ENCODE measurements at regions not wholly inside any gene's neighbourhood (a gene's known extent, or its start where the extent isn't known, plus 50 kb on each side); places are given as distances from the start of the nearest gene placed in this dataset.

DNA sequence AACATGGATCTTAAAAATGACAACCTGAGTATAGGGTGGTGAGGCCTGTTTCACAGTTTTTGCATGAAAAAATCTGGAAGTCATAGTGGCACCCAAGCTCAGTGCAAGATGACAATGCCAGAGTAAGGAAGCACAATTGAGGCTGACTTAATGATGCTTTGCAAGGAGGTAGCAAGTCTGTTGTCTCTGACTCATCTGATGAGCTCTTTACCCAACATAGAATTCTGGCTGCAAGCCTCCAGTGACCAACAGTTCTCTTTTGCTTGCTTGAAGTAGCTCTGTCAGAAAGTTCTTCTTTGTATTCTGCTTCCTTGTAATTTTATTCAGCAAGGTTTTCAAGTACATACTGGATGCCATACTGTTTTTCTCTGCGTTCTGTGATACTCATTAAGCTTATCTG, 117.1 kb downstream of the FOXD2 start:
- H4K20me1 ChIP-seq (replicated peaks; ENCODE audit: insufficient read depth) = no peaks in the 10 kb centered on the region
- H3K4me2 ChIP-seq = no peak overlapping the region
- no peaks in the 10 kb centered on the region for H3K27me3 ChIP-seq (ENCODE audit: insufficient read depth)
- TF ChIP-seq NANOG (IDR thresholded peaks at IDR 0.05; ENCODE audit: borderline replicate concordance) (no peak), CREB1 (CRISPR knock-in tag; IDR thresholded peaks at IDR 0.05; ENCODE audit: low read depth) (no peak), EZH2phosphoT487 (IDR thresholded peaks at IDR 0.05; ENCODE audit: unreplicated experiment) (no peak), ZNF331 (CRISPR knock-in tag; IDR thresholded peaks at IDR 0.05; ENCODE audit: low read depth) (no peak), STAT1 (IDR thresholded peaks at IDR 0.05; ENCODE audit: unreplicated experiment) (no peak), JUNB (IDR thresholded peaks at IDR 0.05; ENCODE audit: unreplicated experiment) (no peak), EZH2 (IDR thresholded peaks at IDR 0.05; ENCODE audit: low read depth, unreplicated experiment) (no peak), ZNF114 (CRISPR knock-in tag; IDR thresholded peaks at IDR 0.05) (no peak), POLR2AphosphoS5 (IDR thresholded peaks at IDR 0.05; ENCODE audit: low read depth) (no peak)
- TF ChIP-seq, protein P1, sequence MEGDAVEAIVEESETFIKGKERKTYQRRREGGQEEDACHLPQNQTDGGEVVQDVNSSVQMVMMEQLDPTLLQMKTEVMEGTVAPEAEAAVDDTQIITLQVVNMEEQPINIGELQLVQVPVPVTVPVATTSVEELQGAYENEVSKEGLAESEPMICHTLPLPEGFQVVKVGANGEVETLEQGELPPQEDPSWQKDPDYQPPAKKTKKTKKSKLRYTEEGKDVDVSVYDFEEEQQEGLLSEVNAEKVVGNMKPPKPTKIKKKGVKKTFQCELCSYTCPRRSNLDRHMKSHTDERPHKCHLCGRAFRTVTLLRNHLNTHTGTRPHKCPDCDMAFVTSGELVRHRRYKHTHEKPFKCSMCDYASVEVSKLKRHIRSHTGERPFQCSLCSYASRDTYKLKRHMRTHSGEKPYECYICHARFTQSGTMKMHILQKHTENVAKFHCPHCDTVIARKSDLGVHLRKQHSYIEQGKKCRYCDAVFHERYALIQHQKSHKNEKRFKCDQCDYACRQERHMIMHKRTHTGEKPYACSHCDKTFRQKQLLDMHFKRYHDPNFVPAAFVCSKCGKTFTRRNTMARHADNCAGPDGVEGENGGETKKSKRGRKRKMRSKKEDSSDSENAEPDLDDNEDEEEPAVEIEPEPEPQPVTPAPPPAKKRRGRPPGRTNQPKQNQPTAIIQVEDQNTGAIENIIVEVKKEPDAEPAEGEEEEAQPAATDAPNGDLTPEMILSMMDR (conservative IDR thresholded peaks at IDR 0.05; ENCODE audit: low read depth in 2 of 2) = no peak
- TF ChIP-seq, protein P2, sequence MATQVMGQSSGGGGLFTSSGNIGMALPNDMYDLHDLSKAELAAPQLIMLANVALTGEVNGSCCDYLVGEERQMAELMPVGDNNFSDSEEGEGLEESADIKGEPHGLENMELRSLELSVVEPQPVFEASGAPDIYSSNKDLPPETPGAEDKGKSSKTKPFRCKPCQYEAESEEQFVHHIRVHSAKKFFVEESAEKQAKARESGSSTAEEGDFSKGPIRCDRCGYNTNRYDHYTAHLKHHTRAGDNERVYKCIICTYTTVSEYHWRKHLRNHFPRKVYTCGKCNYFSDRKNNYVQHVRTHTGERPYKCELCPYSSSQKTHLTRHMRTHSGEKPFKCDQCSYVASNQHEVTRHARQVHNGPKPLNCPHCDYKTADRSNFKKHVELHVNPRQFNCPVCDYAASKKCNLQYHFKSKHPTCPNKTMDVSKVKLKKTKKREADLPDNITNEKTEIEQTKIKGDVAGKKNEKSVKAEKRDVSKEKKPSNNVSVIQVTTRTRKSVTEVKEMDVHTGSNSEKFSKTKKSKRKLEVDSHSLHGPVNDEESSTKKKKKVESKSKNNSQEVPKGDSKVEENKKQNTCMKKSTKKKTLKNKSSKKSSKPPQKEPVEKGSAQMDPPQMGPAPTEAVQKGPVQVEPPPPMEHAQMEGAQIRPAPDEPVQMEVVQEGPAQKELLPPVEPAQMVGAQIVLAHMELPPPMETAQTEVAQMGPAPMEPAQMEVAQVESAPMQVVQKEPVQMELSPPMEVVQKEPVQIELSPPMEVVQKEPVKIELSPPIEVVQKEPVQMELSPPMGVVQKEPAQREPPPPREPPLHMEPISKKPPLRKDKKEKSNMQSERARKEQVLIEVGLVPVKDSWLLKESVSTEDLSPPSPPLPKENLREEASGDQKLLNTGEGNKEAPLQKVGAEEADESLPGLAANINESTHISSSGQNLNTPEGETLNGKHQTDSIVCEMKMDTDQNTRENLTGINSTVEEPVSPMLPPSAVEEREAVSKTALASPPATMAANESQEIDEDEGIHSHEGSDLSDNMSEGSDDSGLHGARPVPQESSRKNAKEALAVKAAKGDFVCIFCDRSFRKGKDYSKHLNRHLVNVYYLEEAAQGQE (IDR thresholded peaks at IDR 0.05; ENCODE audit: unreplicated experiment) = no peak
- TF ChIP-seq, protein P3, sequence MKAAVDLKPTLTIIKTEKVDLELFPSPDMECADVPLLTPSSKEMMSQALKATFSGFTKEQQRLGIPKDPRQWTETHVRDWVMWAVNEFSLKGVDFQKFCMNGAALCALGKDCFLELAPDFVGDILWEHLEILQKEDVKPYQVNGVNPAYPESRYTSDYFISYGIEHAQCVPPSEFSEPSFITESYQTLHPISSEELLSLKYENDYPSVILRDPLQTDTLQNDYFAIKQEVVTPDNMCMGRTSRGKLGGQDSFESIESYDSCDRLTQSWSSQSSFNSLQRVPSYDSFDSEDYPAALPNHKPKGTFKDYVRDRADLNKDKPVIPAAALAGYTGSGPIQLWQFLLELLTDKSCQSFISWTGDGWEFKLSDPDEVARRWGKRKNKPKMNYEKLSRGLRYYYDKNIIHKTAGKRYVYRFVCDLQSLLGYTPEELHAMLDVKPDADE (IDR thresholded peaks at IDR 0.05) = no peak
- Mint-ChIP-seq H3K4me1 (peaks cover 18% of the 10 kb centered on the region), H3K27me3 (ENCODE audit: insufficient read depth, low read depth, poor library complexity) (peaks cover 6% of the 10 kb centered on the region), H3K4me3 (no peak overlapping the region), H3K9me3 (no peaks in the 10 kb centered on the region), H3K27ac (no peak overlapping the region), H3K36me3 (ENCODE audit: low read depth) (no peaks in the 10 kb centered on the region)
- H2AFZ ChIP-seq = no peak overlapping the region
- H3F3A ChIP-seq (replicated peaks; ENCODE audit: low read depth) = no peaks in the 10 kb centered on the region
- DNase-seq (ENCODE audit: low spot score) = no peak
- ATAC-seq = no peak
- H3K79me2 ChIP-seq (replicated peaks; ENCODE audit: insufficient read depth) = no peaks in the 10 kb centered on the region
- no peak overlapping the region for H3K27ac ChIP-seq (ENCODE audit: low read depth)
- H3K4me1 ChIP-seq (ENCODE audit: insufficient read depth) = peaks cover 10% of the 10 kb centered on the region; the same call in 1 of the 2 replicates
- H3K4me3 ChIP-seq = no peak overlapping the region
- no peaks in the 10 kb centered on the region for H3K9me2 ChIP-seq (ENCODE audit: insufficient read depth)
- no peaks in the 10 kb centered on the region for H3K36me3 ChIP-seq (ENCODE audit: insufficient read depth)
